ENCODE measurements at regions not wholly inside any gene's neighbourhood (a gene's known extent, or its start where the extent isn't known, plus 50 kb on each side); places are given as distances from the start of the nearest gene placed in this dataset.

- no peak for DNase-seq
These were observed 908.1 kb upstream of the TMEM132C start for GRCh38 chr12:127358888-127359287.

- DNase-seq: no peak
These were observed 906.4 kb upstream of the TMEM132C start for GRCh38 chr12:127360580-127360979.

GRCh38 chr12:127362121-127362520, 904.8 kb upstream of the TMEM132C start:
- no peak for DNase-seq

GRCh38 chr12:127363392-127363791, 903.6 kb upstream of the TMEM132C start:
- DNase-seq: no peak

GRCh38 chr12:127373559-127373958, 893.4 kb upstream of the TMEM132C start:
- DNase-seq: no peak

GRCh38 chr12:127374447-127374846, 892.5 kb upstream of the TMEM132C start:
- no peak for DNase-seq

GRCh38 chr12:127381043-127381668, 885.8 kb upstream of the TMEM132C start:
- peak in 1 of 6 experiments; percentile 13 for DNase-seq

- DNase-seq: no peak
These were observed 885.3 kb upstream of the TMEM132C start for GRCh38 chr12:127381681-127382080.

GRCh38 chr12:127383281-127383680, 883.7 kb upstream of the TMEM132C start:
- no peak for DNase-seq

- no peak for DNase-seq
These were observed 880.2 kb upstream of the TMEM132C start for GRCh38 chr12:127386723-127387122.

GRCh38 chr12:127388985-127389384, 878.0 kb upstream of the TMEM132C start:
- DNase-seq: no peak

- no peak for DNase-seq
These were observed 877.0 kb upstream of the TMEM132C start for GRCh38 chr12:127389923-127390322.

GRCh38 chr12:127393465-127393864, 873.5 kb upstream of the TMEM132C start:
- DNase-seq: no peak

GRCh38 chr12:127393896-127394295, 873.1 kb upstream of the TMEM132C start:
- DNase-seq: no peak

GRCh38 chr12:127396734-127397133, 870.2 kb upstream of the TMEM132C start:
- DNase-seq: no peak

- DNase-seq: no peak
These were observed 868.8 kb upstream of the TMEM132C start for GRCh38 chr12:127398016-127398710.

- DNase-seq: no peak
These were observed 867.5 kb upstream of the TMEM132C start for GRCh38 chr12:127399451-127399850.

GRCh38 chr12:127400221-127400620, 866.7 kb upstream of the TMEM132C start:
- no peak for DNase-seq

GRCh38 chr12:127401005-127401404, 866.0 kb upstream of the TMEM132C start:
- DNase-seq: no peak

- DNase-seq: no peak
These were observed 865.4 kb upstream of the TMEM132C start for GRCh38 chr12:127401536-127401935.

- no peak for DNase-seq
These were observed 855.6 kb upstream of the TMEM132C start for GRCh38 chr12:127411166-127411915.

GRCh38 chr12:127411981-127412380, 855.0 kb upstream of the TMEM132C start:
- DNase-seq: no peak

- no peak for DNase-seq
These were observed 854.1 kb upstream of the TMEM132C start for GRCh38 chr12:127412866-127413265.

- DNase-seq: no peak
These were observed 852.8 kb upstream of the TMEM132C start for GRCh38 chr12:127414186-127414585.
